Activated CD4-positive, alpha-beta memory T cell treated with anti-CD3 and anti-CD28 coated beads for 36 hours (primary cell): ENCODE measurements at regions not wholly inside any gene's neighbourhood (a gene's known extent, or its start where the extent isn't known, plus 50 kb on each side); places are given as distances from the start of the nearest gene placed in this dataset.

Experiments used
- CTCF ChIA-PET: fragments of 350-600 bp; sonication (Branson Sonifier 250); formaldehyde crosslinking; loops from one replicate; lab custom pipeline; 2021; ENCODE audit warnings: antibody characterized with exemption, inconsistent platforms; lab: Charles Lee
- POLR2A ChIA-PET: fragments of 350-600 bp; sonication (Branson Sonifier 250); formaldehyde crosslinking; loops from one replicate; lab custom pipeline; 2021; ENCODE audit warnings: antibody characterized with exemption; lab: Charles Lee
- DNase-seq: peaks from one replicate; pipeline ENCODE4 v3.0.0-alpha.2; 2020
- H3K27ac Mint-ChIP-seq: one replicate; pipeline ENCODE4 v1.8.0; 2021; ENCODE audit warnings: mixed read lengths
- H3K27me3 Mint-ChIP-seq: one replicate; pipeline ENCODE4 v1.8.0; 2021; ENCODE audit warnings: mixed read lengths
- H3K36me3 Mint-ChIP-seq: one replicate; pipeline ENCODE4 v1.8.0; 2021; ENCODE audit warnings: mixed read lengths
- H3K4me1 Mint-ChIP-seq: one replicate; pipeline ENCODE4 v1.8.0; 2021; ENCODE audit warnings: low read depth, mixed read lengths
- H3K4me3 Mint-ChIP-seq: one replicate; pipeline ENCODE4 v1.8.0; 2021; ENCODE audit warnings: mild to moderate bottlenecking, mixed read lengths
- H3K9me3 Mint-ChIP-seq: one replicate; pipeline ENCODE4 v1.8.0; 2021; ENCODE audit warnings: mixed read lengths
- intact Hi-C: fragments of 100-400 bp; cut with micrococcal nuclease; formaldehyde crosslinking; loops from one replicate; pipeline ENCODE4 v1.15.1; 2023

GRCh38 chr2:200173691-200174090, 132.8 kb upstream of the SPATS2L start:
- Mint-ChIP-seq H3K4me3 (no peak overlapping the region), H3K4me1 (no peaks in the 10 kb centered on the region)

GRCh38 chr2:200174433-200175216, 131.9 kb upstream of the SPATS2L start:
- Mint-ChIP-seq H3K36me3 (no peaks in the 10 kb centered on the region), H3K4me1 (no peaks in the 10 kb centered on the region), H3K9me3 (no peaks in the 10 kb centered on the region), H3K27ac (no peak overlapping the region), H3K4me3 (no peak overlapping the region), H3K27me3 (peaks cover 3% of the 10 kb centered on the region)
- ChIA-PET POLR2A (no interaction called here), CTCF (no interaction called here)
- intact Hi-C loops = no loop called here
- DNase-seq = no peak

More at GRCh38 chr2:200173691-200174090, 132.8 kb upstream of the SPATS2L start:
- CTCF ChIA-PET = no interaction called here
- H3K9me3 Mint-ChIP-seq = no peaks in the 10 kb centered on the region
- DNase-seq = no peak
- intact Hi-C loops = no loop called here
- peaks cover 3% of the 10 kb centered on the region for H3K27me3 Mint-ChIP-seq
- H3K27ac Mint-ChIP-seq = no peak overlapping the region
- POLR2A ChIA-PET = no interaction called here
- no peaks in the 10 kb centered on the region for H3K36me3 Mint-ChIP-seq

DNA sequence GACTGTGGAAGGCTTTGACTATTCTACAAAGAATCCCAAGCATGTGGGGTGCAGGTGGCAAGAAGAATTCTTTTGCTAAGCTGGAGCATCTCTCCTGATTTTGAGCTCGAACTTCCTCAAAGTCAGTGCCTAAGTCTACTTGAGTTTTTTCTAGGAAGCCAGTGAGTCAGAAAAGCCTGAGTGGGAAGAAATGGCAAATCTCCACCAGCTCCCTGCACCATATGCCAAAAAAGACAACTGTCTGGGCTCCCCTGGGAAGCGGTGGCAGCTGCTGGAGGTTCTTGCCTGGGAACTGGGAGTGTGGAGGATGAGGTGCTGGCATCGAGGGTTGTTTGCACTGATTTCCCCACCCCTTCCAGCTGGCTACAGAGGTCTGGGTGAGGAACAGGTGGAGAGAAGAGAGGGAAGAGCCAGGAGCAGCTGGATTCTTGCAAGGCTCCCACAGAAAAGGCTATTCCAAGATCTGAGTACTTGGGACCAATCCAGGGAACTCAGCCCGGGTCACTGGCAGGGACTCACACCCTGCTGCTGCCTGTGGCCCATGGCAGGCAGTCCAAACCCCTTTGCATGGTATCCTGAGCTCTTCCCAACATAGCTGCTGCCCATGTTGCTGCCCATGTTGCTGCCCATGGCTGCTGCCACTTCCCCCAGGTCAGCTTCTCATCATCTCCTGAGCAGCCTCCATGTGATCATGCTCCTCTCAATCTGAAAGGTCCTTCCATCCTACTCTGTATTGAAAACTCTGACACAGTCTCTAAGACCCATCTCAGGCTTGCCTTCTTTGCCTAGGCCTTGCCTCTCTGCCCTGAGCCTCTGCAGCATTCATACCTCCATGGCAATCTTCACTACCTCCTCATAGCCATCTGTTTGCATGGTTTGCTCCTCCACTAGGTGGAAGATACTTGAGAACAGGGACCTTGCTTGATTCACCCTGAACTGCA, 128.3 kb upstream of the SPATS2L start:
- Mint-ChIP-seq H3K27ac (no peak overlapping the region), H3K36me3 (no peaks in the 10 kb centered on the region), H3K4me1 (no peaks in the 10 kb centered on the region), H3K27me3 (peaks cover 6% of the 10 kb centered on the region), H3K4me3 (no peak overlapping the region), H3K9me3 (no peaks in the 10 kb centered on the region)
- ChIA-PET POLR2A (no interaction called here), CTCF (no interaction called here)
- intact Hi-C loops = no loop called here
- no peak for DNase-seq

GRCh38 chr2:200179151-200179550, 127.3 kb upstream of the SPATS2L start:
- Mint-ChIP-seq H3K9me3 (no peaks in the 10 kb centered on the region), H3K36me3 (no peaks in the 10 kb centered on the region), H3K4me3 (no peak overlapping the region), H3K4me1 (no peaks in the 10 kb centered on the region), H3K27ac (no peak overlapping the region), H3K27me3 (peaks cover 8% of the 10 kb centered on the region)
- intact Hi-C loops = no loop called here
- POLR2A ChIA-PET = interaction anchor here (0.6 kb wide), 1 partner anchor 162 kb away, joined by 3 read pairs; no protein-coding TSS in a partner anchor
- CTCF ChIA-PET = no interaction called here
- no peak for DNase-seq

DNA sequence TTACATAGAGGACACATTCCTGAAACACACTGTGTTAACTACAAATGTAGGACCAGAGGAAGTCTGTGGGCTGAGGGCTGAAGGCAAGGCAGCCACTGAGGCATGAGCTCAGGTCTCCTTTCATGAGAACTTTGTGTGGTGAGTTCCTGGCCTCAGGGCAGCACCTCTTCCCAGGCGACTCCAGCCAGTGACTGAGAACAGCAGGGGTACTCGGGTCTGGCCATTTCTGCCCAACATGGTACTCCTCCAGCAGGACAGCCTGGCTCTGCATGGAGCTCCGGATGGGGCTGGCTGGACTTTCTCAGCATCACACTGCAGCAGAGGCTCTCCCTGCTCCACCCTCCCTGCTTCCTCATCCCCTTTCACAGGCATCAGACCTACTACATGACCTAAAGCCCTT, 125.5 kb upstream of the SPATS2L start:
- H3K4me1 Mint-ChIP-seq = no peaks in the 10 kb centered on the region
- no peak overlapping the region for H3K4me3 Mint-ChIP-seq
- H3K27me3 Mint-ChIP-seq = peaks cover 14% of the 10 kb centered on the region
- CTCF ChIA-PET = interaction anchor here (1.3 kb wide), 1 partner anchor 300 kb away, joined by 3 read pairs; no protein-coding TSS in a partner anchor
- intact Hi-C loops = no loop called here
- no peaks in the 10 kb centered on the region for H3K36me3 Mint-ChIP-seq
- H3K9me3 Mint-ChIP-seq = no peaks in the 10 kb centered on the region
- no peak overlapping the region for H3K27ac Mint-ChIP-seq
- POLR2A ChIA-PET = interaction anchor here (0.5 to 0.6 kb wide), 2 partner anchors 18 to 111 kb away, joined by 3 to 5 read pairs; no protein-coding TSS in a partner anchor
- no peak for DNase-seq

DNA sequence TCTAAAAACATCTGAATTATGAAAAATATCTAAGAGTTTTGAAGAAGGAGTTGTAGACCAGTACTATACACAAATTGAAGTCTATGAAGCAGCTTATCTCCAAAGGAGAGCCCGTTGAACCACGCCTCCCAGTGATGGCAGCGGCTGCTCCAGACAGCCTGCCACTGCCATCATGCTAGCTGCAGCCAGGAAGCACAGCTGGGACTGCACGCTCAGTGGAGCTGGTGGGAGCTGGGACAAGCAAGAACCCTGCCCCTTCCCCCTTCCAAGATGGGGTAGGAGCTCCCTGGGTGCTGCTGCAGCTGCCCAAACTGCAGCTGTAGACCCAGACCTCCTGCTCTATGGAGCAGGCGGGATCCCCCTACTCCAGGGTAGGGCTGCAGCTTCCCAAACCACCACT, 124.7 kb upstream of the SPATS2L start:
- ChIA-PET CTCF (interaction anchor here (1.3 kb wide), 1 partner anchor 299 kb away, joined by 3 read pairs; no protein-coding TSS in a partner anchor), POLR2A (no interaction called here)
- Mint-ChIP-seq H3K4me3 (no peak overlapping the region), H3K27ac (no peak overlapping the region), H3K36me3 (no peaks in the 10 kb centered on the region), H3K4me1 (no peaks in the 10 kb centered on the region), H3K27me3 (peaks cover 14% of the 10 kb centered on the region), H3K9me3 (no peaks in the 10 kb centered on the region)
- intact Hi-C loops = no loop called here
- no peak for DNase-seq

DNA sequence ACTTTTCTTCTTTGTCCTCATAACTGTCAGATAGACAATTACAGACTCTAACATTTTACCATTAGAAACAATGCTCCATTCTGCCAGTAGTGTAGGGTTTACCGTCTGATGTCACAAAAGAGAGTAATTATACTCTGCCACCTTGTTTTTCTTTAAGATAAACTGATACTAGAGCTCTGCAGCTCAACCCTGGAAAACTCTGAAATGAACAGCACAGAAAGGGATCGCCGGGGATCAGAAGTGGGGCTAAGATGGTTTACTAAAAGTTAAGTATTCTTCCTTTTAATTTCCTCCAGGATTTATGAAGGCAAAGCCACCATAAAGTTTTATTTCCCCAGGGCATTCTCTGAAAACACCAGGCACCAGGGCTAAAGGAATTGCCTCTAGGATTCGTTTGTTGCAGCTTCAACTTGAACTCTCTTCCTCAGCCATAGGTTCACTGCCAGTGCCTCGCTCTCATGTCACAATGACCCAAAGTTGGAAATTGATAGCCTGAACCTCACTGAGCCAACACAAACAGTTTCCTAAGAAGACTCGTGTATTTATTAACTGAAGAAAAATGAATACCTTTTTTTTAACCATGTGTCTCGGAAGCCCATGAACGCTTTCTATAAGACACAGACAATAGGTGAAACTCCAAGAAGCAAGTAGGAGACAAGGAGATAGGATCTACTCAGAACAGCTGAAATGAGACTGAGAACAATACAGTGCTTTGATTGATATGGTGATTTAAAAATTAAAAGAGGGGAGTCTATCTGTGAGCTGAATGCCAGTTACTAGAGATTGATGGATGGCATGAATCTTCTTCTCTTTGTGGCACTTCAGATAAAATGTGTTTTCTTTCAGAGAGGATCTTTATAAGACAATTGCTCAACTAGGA, 121.5 kb upstream of the SPATS2L start:
- Mint-ChIP-seq H3K4me3 (no peak overlapping the region), H3K4me1 (no peaks in the 10 kb centered on the region), H3K27ac (no peak overlapping the region), H3K27me3 (peaks cover 13% of the 10 kb centered on the region), H3K9me3 (no peaks in the 10 kb centered on the region), H3K36me3 (no peaks in the 10 kb centered on the region)
- ChIA-PET CTCF (no interaction called here), POLR2A (no interaction called here)
- DNase-seq = no peak
- intact Hi-C loops = no loop called here

DNA sequence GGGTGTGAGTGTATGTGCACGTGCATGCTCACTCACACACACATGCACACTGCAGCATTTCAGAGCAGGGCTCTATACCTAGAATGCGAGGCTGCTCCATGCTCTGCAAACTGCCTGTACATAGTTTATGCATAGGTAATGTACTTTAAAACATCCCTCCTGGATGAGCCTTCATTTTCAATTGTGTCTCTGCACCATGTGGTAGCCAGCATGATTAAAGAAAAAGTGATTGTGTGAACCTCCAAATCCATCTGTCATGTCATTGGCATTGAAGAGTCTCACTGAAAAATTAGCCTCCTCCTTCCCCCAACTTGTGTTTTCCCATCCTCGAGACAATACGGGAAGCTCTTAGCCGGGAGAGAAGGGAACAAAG, 120.9 kb upstream of the SPATS2L start:
- H3K4me3 Mint-ChIP-seq = no peak overlapping the region
- no peaks in the 10 kb centered on the region for H3K36me3 Mint-ChIP-seq
- CTCF ChIA-PET = no interaction called here
- no peak for DNase-seq
- H3K9me3 Mint-ChIP-seq = no peaks in the 10 kb centered on the region
- intact Hi-C loops = no loop called here
- H3K27me3 Mint-ChIP-seq = peaks cover 13% of the 10 kb centered on the region
- POLR2A ChIA-PET = no interaction called here
- H3K4me1 Mint-ChIP-seq = no peaks in the 10 kb centered on the region
- no peak overlapping the region for H3K27ac Mint-ChIP-seq

DNA sequence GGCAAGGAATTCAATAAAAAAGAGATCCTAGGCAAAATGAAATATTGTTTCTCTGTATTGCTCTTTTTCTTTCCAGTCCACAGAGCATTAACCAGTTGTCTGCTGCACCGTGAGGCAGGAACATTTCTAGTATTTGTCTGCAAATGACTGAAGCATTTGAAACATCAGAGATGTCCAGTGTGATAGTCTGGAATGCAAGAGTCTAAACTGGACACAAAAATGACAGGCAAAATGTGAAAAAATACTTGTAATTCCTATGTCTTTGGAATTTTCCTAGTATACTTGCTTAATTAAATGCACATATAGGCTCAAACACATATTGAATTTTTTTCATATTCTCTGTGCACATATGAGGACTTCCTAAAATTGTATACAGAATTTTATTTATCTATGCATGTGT, 120.5 kb upstream of the SPATS2L start:
- Mint-ChIP-seq H3K27ac (no peak overlapping the region), H3K4me3 (no peak overlapping the region), H3K36me3 (no peaks in the 10 kb centered on the region), H3K27me3 (peaks cover 13% of the 10 kb centered on the region), H3K9me3 (no peaks in the 10 kb centered on the region), H3K4me1 (no peaks in the 10 kb centered on the region)
- DNase-seq = no peak
- intact Hi-C loops = no loop called here
- ChIA-PET CTCF (no interaction called here), POLR2A (no interaction called here)

GRCh38 chr2:200188876-200189275, 117.6 kb upstream of the SPATS2L start:
- no peak for DNase-seq
- intact Hi-C loops = no loop called here
- Mint-ChIP-seq H3K4me3 (no peak overlapping the region), H3K36me3 (no peaks in the 10 kb centered on the region), H3K27me3 (peaks cover 17% of the 10 kb centered on the region), H3K4me1 (peaks cover 5% of the 10 kb centered on the region), H3K9me3 (no peaks in the 10 kb centered on the region), H3K27ac (no peak overlapping the region)
- CTCF ChIA-PET = no interaction called here
- POLR2A ChIA-PET = no interaction called here

DNA sequence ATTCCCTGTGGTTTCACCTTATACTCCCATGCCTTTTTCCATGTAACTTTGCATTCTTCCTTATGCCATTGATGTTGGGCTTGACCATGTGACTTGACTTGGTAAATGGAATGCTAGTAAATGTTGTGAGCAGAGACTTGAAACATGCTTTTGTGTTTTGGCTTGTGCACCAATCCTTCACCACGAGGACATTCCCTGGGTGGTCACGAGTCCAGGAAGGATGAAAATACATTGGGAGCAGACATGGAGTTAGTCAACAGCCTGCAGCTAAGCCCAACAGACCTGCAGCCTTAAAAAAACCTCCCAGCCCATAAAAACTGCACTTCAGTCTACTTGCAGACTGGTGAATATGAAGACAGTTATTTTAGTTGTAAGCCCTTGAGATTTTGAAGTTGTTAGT, 116.5 kb upstream of the SPATS2L start:
- Mint-ChIP-seq H3K27ac (no peak overlapping the region), H3K27me3 (peaks cover 12% of the 10 kb centered on the region), H3K9me3 (no peaks in the 10 kb centered on the region), H3K36me3 (no peaks in the 10 kb centered on the region), H3K4me3 (no peak overlapping the region), H3K4me1 (peaks cover 5% of the 10 kb centered on the region)
- ChIA-PET POLR2A (no interaction called here), CTCF (no interaction called here)
- no peak for DNase-seq
- intact Hi-C loops = loop anchor here (10.0 kb wide), 2 partner anchors 205 to 295 kb away; no protein-coding TSS in a partner anchor
